ENCODE measurements at regions not wholly inside any gene's neighbourhood (a gene's known extent, or its start where the extent isn't known, plus 50 kb on each side); places are given as distances from the start of the nearest gene placed in this dataset.

DNA sequence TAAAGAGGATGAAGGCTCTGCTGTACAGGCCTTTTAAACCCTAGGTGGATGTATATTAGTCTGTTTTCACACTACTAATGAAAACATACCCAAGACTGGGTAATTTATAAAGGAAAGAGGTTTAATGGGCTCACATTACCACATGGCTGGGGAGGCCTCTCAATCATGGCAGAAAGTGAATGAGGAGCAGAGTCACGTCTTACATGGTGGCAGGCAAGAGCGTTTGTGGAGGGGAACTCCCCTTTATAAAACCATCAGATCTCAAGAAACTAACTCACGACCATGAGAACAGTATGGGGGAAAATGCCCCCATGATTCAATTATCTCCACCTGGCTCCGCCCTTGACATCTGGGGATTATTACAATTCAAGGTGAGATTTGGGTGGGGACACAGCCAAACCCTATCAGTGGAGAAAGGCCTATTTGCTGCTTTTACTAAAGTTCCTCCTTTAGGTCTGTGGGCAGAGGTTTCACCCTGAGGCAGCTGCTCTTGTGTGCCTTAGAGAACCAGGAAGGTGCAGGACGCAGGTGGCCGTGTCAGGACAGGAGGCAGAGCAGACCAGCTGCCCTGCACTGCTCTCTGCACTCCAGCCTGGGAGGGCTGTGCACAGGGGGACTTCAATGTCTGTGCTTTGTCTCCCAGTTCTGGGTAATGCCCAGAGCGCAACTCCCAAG is 178.8 kb upstream of the HDAC4 start:
- no peak for FAIRE-seq

DNA sequence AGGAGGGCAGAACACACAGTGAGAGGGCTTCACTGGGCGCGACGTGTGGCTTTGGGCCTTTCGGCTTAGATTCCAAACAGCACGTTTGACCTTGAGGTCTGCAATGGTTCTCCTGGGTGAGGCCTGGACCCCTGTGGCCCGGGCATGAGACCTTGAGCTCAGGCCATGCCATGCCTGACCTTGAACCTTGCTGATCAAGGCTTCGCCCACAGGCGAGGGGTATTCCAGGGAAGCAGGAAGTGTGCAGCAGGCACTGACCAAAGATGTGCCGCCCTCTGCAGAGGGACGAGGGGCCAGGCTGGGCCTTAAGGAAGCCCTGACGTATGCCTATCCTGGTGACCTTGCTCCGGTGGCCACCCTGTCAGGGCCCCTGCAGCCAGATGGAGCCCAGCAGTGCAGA is 178.3 kb upstream of the HDAC4 start:
- FAIRE-seq = no peak

DNA sequence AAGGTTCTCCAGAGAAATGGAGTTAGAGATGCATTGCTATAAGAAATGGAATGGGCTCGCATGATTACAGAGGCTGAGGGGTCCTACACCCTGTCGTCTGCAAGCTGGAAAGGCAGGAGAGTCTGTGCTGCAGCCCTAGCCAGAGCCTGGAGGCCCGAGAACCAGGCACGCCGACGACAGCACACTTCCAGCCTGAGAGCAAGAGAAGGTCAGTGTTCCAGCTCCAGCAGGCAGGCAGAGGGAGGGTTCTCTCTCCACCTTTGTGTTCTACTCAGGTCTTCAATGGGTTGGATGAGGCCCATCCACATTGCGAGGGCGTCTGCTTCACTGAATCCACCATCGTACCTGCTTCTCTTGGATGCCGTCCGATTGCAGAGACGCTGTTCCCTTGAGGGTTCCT is 177.6 kb upstream of the HDAC4 start:
- FAIRE-seq = no peak

DNA sequence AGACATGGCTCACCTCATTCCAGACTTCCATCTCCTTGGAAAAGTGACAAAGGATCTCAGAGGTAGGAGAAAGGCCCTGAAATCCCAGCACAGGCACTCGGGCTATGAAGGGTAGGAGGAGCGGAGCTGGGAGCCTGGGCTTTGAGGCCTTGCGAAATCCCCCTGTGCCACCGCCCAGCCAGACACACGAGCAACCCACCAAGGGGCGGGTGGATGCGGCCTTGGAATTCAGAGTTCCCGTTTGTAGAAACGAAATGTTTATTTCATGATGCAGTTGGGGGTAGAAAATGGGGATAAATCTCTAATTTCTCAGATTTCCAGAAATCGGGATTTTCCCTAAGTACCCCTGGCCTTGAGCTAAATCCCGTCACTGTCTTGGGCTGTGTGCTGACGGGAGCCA is 177.1 kb upstream of the HDAC4 start:
- FAIRE-seq = no peak

DNA sequence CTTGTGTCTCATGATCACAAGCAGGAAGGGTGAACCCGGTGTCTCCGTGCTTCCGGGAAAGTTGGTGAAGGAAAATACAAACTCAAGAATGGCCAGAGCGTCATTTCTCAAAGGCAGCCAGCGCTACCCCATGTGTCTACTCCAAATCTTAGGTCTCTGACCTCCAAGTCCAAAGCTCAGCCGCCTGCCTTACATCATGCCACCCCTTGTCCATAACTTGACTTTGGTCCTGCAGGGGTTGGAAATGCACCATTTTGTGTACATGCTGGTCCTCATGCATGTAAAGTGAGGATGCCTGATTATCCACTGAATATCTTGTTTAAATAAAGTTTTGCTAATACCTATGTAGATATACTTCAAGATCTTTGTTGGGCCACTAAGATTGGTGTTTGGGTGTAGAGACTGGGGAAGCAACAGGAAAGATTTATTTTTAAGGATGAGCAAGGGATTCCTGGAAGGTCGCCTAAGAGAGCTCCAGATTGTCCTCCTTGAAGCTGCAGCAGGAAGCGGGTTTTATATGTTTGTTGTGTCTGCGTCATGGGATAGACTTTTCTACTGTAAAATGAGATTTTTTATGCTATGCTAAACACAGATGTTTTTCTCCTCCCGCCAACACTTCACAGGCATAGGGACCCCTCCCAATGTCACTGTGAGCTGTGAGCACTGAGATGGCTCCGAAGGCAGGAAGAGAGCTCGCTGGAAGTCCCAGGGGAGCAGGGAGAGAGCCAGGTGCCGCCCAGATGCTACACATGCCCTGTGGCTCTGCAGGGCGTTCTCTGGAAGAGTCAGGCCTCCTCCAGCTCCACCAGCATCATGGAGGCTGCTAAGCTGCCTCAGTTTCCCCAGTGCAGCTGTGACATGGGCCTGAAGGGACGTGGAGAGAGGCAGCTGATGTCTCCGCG is 176.2 kb upstream of the HDAC4 start:
- no peak for FAIRE-seq

DNA sequence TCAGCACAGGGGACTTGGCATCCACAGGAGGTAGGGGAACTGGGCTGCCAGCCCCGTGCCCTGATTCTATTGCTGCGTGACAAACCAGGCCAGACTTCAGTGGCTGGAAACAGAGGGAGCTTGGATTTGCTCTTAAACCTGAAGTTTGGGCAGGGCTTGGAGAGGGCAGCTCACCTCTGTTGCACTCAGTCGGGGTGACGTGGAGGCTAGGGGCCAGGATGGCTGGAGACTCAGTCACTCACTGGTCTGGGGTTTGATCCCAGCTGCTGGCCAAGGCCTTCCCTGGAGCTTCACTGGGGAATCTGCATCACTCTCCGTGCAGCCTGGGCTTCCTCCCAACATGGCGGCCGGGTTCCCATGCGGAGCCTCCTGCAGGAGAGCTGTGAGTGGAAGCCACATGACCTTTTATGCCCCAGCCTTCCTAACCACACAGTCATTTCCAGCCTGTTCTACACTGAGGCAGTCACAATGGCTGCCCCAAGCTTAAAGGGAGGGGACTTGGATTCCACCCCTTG is 175.2 kb upstream of the HDAC4 start:
- FAIRE-seq = no peak

DNA sequence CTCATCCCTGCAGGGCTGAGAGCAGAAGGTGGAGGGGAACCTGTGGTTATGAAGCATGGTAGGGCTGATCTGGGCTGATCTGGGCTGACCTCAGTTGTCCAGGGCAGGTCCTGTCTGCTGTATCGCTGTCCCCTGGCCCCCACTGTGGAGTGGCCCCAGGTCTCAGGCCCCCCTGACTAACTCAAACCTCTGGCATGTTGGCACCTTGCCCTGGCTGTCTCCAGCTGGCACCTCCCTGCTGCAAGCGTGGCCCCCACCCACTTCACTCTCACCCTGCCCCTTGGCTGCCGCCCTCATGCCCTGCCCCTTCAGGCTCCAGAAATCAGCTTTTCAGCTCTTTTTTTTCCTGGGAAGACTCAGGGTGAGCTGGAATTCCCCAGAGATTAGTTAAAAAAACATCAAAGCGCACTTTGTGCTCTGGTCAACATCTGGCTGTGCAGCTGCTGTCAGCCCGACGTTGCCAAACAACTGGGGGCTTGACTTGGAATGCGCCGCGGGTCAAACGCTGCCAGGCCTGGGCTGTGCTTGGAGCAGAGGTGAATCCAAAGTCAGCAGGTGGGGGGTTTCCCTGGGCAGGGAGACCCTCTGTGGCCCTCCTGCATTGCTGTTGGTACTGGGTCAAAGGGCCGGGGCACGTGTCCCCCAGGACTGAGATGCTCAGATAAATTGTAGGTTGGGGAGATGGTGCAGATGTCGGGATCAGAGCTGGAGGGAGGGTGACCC is 173.8 kb upstream of the HDAC4 start:
- no peak for FAIRE-seq

DNA sequence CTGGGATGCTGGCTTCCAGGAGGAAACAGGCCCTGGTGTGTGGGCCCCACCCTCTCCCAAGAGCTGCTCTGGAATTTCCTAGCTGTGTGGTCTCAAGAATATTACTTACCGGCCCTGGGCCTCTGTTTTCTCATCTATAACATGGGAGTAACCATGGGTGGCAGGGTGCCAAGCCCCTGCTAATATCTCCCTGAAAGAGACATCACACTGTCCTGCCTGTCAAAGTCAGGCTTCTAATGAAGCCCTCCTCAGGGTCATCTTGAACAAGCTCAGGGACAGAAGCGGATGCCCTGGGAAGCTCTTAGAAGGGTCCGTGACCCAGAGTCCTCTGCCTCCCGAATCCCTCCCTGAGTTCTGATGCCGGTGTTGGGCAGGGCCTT is 173.2 kb upstream of the HDAC4 start:
- no peak for FAIRE-seq

DNA sequence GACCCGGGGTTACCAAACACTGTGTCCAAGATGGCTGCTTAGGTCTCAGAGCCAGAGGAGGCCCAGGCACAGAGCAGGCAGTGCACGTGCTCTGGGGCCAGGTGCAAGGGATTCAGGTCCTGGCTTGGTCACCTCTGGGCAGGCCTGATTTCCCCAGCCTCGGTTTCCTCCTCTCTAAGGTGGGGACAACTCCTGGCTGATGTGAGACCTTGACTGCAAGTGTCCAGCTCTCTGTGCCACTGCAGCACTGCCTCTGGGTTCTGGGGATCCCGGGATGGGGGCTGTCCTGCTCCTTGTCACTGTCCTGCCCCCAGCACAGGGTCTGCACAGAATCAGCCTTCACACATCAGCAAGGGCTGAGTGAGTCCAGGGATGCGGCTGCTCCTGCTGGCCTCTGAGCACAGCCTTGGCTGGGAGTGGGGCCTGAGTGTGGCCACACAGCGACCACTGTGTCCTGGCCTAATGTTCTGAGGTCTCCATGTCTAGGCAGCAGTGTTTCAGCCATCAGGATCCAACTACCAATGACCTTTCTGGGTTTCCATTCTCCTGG is 170.2 kb upstream of the HDAC4 start:
- no peak for FAIRE-seq

DNA sequence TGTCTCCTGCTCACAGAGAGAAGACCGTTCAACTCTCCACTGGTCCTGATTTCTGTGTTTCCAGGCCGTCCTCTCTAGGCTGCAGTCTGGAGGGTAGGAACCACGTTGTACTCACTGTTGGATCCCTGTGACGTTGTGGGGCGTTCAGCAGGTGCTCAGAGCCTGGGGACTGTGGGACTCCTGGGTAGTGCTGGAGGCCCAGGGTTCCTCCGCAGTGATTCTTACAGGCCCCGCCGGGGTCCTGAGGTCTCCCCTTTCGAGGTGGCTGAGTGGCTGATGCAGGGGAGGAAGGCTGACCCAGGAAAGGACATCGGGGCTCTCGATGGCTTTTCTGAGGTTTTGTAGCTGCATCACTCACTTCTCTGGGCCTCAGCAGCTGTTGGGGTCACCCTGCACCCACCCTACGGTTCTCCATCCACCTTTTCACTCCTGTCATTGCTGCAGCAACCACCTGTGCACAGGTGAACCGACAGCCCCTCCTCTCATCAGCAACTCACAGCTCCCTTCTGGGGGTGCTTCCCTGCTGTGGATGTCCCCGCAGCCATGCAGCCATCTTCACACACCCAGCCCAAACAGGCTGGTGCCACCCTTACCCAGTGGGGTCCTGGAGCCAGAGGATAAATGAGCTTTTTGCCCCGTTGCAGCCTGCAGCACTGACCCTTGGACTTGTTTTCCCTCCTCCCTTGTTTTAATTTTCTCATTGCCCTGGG is 169.6 kb upstream of the HDAC4 start:
- FAIRE-seq = no peak

DNA sequence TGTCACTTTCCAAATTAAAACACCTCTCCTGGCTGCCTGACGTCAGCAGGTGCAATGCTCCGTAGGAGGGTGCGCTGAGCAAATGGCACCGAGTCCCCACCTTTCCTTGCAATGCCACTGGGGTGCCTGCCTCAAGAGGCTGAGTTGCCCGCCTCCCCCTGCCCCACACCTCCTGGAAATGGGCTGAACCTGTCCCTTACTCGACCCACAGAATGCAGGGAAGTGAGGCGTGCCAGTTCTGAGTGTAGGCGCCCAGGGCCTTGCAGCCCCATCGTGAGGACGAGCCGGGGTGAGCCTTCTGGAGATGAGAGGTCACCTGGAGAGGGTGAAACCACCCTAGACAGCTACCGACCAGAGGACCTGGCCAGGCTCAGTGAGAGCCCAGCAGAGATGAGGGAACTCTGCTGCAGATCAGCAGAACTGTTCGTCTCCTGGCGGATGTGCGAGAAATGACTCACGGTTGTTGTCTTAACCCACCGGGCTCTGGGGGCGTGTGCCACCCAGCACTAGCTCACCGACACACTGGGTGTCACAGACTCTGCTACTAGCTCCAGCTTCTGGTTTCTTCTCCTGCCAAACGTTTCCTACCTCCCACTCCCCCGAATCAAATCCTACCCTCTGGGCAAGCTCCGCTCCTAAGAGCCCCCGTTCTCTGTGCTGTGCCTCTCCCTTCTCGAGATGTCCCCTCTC is 168.7 kb upstream of the HDAC4 start:
- FAIRE-seq = no peak

DNA sequence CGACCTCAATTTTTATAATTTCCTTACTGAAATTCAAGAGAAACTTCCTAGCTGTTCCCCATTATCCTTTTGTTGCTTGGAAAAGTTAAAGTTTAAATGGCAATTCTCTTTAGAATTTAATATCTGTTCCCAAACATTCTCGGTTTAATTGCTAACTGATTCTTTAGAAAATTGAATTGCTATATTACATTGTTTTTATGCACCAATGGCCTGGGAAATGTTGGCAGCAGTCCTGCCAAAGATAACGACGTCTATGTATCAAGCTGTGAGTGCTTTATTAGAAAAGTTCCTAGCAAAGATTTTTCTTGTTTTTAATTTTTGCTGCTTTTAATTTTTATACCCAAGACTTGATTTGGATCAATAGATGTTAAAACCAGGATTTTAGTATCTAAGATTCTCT is 167.8 kb upstream of the HDAC4 start:
- FAIRE-seq = no peak

DNA sequence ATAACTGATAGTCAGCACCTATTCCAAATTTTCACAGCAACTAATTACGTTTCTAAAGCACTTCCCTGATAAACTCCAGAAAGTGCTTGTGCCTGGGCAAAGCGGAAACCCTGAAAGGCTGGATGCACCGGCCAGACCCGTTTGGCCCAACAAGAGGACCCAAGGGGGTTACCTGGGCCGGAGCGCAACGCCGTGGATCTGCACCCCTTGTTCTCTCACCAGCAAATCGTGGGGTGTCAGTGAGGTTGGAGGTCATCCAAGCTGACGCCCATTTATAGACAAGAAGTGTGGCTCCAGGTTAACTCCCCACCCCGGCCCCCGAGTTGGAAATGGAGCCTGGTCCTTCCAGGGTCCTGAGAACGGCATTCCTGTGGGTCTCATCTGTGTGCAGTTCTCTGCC is 167.0 kb upstream of the HDAC4 start:
- no peak for FAIRE-seq

DNA sequence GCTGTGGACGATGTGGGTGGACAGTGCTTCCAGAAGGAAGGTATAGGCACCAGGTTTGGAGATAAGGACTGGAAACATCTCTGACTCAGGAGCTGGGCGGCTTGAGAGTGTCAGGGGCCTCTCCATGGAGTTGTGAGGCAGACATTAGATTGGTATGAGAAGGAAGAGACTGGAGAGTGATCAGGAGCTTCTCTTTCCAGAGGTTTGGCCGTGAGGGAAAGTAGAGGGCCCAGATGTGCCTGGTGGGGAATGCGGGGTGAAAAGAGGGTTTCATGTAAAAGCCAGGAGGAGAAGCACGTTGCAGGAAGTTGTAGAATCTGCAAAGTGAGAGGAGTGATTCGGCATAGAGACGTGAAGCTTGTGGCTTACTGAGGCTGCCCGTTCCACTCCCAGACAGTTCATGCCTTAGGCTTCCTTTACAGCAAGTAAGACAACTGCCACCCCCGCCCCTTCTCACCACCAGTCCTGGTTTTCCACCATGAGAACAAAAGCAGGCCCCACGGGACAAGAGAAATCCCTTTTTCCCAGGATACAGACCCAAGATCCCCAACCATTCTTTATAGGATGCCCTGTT is 166.3 kb upstream of the HDAC4 start:
- no peak for FAIRE-seq

DNA sequence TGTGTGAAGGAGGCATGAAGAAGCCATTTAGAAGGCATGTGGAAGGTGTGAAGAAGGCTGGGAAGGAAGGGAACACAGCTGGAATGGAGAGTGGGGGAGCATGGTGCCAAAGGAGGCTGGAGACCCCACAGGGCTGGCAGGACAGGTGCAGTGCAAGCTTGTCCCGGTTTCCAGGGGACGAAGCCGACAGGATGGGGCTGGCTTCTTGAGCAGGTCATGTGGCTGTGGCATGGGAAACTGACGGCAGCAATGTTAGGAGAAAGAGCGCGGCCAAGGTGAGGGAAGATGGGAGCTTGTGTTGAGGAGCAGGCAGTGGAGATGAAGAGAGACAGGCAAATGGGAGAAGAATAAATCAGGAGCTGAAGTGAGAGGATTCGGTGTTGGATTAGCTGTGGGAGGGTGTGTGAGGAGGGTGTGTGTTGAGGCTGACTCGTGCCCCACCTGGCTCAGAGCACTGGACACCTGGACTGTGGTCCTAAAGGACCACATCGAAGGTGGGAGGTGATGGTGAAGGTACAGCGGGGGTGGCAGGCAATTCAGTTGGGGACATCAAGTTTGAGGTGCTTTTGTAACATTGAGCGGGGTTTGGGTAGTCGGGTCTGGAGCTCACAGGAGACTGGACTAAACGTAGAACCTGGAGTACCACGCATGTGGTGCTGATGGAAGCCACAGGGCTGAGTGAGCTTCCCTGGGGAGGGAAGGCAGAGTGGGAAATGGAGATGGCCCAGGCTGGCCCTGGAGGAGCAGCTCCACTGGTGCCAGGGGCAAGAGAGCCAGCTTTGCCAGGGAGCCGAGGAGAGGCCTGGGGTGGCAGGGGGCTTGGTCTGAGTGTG is 165.6 kb upstream of the HDAC4 start:
- FAIRE-seq = no peak

DNA sequence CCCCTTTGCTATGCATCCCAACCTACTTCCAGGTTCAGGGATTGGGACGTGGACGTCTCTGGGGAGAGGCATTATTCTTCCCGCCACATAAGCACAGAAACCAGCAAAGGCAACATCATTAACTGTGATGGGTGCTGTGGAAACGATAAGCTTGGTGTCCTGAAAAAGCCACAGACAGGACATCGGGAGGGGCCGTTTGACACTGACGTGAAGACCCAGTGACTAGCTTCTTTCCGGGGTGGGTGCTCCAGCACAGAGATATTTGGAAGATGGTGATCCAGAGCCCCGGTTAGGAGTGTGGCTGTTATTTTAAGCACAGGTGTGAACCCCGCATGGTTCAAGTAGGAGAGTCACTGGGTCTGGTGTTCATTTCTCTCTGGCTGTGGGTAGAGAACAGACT is 163.8 kb upstream of the HDAC4 start:
- no peak for FAIRE-seq

DNA sequence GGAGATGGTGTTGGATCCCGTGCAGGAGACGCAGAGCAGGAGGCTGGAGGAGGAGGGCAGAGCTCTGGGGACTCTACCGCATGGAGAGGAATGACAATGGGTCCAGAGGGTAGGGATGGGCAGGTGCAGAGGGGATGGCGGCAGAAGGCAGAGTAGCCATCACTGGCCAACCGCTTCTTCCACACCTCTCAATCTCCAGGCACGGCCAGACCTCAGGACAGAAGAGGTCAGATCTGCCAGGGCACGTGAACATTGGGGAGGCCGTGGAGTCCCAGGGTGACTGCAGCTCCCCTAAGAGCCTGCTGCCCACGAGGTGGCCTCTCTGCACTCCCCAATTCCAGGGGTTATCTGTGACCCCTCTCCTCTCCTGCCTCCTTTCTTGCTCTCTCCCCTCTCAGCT is 162.7 kb upstream of the HDAC4 start:
- FAIRE-seq = no peak

DNA sequence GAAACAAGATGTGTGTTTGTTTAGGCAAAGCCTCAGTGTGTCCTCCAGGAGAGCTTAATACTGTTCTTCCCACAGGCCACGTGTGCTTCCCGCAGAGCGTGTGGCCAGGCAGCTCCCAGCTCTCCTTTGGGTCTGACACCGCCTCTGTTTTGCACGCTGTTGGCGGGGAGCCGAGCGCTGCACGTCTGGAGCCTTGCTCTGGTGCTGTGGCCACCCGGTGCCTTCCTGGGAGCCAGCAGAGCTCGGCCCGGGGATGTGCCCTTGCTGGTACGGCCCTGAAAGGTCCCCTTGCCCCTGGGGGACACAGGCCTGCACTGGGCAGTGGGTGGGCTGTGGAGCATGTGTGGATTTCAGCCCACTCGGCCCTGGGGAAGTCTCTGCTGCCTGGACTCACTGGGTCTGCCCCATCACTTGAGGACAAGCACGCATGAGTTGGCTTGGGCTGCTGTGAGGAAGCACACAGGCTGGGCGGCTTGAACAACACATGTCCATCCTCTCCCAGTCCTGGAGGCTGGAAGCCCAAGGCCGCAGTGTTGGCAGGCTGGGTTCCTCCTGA is 160.7 kb upstream of the HDAC4 start:
- FAIRE-seq = no peak

DNA sequence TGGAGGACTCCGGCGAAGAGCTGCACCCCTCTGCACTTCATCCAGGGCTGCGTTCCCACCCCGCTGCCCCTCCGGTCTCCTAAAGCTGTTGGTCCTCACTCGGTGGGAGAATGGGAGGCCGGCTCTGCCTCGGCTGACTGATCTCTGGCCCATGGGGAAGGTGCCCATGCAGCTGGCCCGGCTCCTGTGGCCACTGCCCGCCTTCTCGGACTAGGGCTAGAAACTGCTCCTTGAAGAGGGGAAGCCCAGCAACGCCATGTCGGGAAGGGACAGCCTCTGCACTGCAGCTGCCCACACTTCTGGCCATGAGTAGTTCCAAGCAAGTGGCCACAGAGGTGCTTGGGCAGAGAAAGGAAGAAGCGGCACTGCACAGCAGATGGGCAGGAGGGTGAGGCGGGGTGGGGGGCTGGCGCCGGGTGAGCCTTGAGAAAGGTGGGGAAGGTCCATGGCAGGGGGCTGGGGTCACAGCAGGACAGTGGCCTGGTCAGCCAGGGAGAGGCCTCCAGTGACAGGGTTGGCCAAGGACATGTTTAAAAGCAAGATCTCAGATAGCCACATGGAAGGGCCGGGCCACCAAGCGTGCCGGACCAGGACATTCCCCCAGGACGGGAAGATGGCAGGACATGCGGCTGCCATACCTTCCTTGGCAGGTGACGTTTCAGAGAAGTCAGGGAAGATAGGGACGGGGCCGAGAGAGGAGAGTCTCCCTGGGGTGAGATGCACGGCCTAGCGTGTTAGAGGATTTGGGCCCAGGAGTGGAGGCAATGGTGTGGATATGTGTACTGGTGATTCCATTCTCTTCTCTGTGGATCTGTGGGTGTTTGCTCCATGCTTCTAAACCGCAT is 158.8 kb upstream of the HDAC4 start:
- no peak for FAIRE-seq

Data from islet of Langerhans (tissue), 1 donor.